RKO (cell line): ENCODE measurements at regions not wholly inside any gene's neighbourhood (a gene's known extent, or its start where the extent isn't known, plus 50 kb on each side); places are given as distances from the start of the nearest gene placed in this dataset.

Experiments used
- DNase-seq: peaks from one replicate; pipeline ENCODE4 v3.0.0-alpha.2; 2016; ENCODE audit warnings: low spot score

DNA sequence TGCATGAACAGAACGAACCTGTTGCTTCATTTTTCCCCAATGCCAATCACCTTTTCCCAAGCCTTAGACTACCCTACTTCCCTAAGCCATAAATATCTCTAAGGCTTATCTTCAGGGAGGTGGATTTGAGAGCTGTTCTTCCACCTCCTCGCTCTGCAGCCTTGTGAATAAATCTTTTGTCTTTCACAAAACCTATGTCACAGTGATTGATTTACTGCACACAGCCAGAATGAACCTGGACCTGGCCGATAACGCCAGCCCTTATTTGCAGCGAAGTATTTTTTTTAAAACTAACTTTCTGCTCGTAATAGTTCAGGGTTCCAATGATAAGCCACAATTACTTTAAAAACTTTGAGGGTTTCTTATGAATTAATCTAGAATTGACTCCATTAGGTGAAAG is 632.6 kb downstream of the PTPRU start:
- no peak for DNase-seq

DNA sequence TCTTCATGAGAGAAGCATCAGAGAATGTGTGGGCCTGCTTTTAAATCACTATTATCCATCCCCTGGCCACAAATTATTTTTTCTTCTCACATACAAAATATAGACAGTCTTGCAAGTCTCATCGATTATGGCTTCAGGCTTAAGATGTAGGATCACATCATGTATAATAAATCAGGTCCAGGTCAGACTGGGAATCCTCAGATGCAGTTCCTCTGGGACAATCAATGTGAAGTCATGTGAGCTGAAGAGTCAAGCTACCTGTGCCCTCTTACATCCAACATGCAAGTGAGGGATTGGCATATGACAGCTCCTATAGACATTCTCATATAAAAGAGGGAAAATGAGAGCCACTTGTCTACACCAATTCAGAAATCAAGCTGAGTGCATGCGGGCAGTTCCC is 631.8 kb downstream of the PTPRU start:
- no peak for DNase-seq

DNA sequence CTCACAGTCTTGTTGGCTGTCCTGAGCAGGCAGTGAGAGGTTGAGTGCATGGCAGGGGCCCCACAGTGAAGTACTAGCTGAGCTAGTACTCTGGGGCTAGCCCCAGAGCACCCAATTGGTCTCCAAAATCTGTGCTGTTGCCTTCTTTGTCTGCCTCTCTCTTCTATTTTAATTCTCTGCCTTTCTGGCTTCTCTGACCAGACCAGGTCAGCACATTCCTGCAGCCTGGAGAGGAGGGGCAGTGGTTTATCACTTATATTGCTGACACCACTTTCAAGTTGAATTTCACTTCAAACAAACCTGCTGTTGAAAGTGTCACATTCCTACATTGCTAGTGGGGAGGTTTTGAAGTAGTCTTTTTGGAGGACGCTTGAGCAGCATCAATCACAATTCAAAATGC is 628.7 kb downstream of the PTPRU start:
- no peak for DNase-seq

DNA sequence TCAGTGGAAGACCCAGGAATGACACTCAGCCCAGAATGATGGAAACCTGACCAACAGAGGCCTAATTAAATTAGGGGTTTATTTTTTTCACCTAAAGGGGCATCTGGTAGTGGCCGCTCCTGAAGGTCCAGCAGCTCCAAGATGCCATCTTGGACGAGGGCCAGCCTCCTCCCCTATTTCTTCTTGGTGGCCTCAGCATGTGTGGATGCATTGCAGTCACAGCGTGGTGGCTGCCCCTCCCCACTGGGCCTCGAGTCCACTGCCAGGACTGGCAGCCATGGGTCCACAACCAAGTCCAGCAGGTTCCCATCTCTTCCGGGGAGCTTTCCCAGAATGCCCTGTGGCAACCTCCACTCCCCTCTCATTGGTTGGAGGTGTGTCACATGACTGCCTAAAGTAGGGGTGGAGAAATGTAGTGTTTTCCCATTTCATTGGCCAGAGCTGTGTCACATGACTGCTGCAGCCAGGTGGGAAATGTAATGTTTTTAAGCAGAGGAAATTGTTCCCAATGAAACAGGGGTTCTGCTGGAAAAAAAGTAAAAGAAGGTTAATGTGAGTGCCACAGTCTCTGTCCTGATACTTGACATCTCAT is 628.2 kb downstream of the PTPRU start:
- no peak for DNase-seq

DNA sequence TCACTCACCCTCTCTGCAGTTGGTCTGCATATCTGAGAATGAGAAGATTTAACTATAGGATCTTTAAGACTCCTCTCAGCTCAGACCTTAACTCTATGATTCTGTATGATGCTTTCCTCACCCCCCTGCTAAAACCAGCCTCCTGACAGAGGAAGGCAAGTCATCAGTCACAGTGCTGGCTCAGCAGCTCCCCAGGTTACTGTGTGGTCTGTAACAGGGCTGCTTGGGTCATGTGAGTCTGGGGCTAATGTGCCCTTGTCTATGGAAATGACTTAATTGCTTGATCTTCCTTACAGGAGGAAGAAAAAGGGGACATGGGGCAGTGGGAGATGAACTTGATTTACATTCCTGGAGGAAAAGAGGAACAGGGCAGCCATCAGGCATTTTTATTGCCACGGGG is 625.6 kb downstream of the PTPRU start:
- no peak for DNase-seq

DNA sequence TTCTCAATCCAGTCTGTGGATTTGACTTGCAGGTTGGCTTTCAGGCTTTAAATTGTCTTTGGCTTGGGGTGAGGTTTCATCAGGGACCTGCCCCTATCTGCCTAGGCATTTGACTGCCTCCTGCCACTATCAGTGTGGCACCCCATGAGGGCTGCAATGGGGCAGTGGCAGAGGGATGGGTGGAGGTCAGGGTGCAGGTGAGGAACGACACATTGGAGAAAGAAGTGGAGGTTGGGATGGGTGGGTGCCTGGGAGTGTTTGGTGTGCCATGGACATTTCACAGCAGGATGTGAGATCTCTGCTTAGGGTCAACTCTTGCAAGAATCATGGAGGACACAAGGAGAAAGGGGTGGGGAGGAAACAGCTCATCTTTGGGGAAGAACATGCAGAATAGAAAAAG is 625.1 kb downstream of the PTPRU start:
- DNase-seq: no peak

DNA sequence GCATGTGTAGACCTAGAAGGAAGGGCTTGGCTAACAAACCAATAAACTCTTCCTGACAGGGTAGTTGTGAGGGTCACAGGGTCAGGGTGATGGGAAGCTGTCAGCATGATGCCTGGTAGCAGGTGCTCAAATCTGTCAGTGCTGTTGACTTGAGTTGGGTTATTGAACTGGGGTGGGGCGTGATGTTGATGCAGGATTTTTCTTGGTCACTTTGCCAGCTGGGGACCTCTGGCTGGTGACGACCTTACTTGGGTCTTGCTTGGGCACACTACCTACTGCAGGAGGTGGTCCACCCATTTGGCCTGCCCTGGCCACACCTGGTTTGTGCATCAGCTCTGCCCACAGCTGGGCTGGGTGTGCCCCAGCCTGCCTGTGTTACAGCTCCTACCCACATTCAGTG is 624.4 kb downstream of the PTPRU start:
- no peak for DNase-seq

DNA sequence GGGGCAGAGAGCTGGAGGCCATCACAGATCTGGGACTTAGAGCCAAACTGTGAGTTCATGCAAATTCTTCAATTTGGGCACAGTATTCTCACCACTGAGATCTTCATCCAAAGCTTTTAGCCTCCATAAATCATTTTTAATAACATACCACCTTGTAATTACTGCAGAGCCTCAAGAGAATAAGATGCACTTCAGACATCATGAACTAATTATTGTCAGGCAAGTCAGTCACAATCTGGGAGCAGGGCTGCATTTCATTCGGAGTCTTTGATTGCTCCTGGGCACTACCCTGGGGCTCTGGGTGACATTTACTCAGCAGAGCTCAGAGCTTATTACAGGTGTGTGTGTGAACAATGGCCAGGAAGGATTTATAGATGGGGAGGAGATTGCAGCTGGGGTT is 623.7 kb downstream of the PTPRU start:
- no peak for DNase-seq

DNA sequence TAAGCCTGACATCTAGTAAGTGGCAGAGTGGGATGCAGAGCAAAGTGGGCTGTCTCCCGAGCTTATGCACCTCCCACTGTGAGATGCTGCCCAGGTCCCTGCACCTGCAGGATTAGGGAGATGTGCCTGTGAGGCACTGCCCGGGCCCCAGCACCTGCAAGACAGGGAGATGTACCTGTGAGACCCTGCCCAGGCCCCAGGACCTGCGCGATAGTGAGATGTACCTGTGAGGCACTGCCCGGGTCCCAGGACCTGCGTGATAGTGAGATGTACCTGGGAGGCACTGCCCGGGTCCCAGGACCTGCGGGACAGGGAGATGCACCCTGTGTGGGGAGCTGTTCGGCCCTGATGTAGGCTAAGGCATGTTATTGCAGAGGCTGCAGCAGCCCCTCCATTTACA is 622.8 kb downstream of the PTPRU start:
- no peak for DNase-seq

DNA sequence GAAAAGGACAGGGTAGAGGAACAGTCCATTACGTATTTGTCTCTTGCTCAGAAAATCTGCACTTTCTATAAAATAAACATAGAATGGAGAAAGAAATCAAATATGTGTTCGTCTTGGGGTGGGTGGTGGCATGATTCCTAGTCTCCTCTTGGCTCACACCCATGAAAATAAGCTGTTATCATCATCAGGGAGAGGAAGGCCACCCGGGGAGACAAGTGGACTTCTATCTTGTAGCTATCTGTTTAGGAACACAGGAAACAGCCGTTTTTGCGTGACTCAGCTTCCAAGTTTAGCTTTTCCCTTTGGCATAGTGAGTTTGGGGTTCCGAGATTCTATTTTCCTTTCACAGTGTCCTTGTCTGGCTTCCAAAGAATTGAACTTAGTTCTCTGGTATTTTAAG is 622.3 kb downstream of the PTPRU start:
- no peak for DNase-seq

DNA sequence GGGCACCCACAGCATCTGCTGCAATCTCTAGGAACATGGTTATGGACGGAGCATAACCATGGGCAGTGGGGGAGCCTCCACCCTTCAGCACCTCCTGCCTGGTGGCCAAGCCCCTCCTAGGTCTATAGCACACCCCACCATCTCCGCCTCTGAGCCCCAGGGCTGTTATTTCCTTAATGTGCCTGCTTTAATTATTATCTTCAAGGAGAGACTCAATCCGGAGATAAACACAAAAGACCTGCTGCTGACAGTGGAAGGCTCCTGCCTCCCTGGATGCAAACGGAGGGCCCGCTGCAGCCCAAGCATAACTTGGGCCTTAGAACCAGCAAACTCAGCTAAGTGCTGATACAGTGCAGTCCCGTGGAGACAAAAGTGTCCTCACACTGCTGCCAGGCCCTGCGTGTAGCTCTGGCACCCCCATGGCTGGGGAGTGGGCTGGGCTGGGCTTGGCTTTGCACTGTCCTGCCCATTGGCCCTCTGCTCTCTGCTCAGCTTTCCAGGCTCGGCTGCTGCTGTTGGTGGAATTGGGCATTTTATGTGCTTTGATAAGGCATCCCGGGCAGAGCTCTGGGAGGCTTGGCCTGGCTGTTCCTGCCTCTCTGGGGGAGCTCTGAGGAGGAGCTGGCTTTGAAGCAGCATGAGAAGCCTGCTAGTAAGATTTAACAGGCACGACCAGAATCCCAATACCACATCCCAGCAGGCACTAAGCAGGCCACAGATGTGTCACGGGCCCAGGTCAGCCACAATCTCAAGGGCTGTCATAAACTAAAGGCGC is 620.2 kb downstream of the PTPRU start:
- DNase-seq: no peak

DNA sequence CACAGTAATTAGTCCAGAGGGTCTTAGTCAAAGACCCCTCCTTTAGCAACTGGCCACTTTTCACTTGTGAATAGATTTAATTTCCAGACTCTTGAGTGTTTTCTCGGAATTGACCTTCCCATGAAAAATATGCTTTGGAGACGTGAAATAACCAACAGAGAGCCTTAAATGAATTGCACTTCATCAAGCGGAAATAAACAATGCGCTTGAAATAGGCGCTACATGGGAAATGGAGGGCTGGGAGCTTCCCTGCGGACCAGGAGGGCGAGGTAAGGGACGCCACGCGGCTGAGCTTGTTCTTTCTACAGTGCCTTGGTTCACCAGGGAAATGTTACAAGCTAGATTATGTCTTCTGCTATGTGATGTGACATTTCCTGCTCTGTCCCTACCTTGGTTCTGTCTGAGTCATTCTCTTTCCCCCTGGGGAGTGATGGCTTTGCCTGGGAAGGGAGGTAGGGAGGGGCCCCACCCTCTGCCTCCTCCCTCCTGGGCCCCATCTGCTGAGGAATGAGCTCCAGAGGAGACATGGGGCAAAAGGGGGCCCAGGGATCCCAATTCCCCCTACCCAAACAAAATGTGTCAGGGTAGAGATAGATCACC is 619.3 kb downstream of the PTPRU start:
- no peak for DNase-seq

DNA sequence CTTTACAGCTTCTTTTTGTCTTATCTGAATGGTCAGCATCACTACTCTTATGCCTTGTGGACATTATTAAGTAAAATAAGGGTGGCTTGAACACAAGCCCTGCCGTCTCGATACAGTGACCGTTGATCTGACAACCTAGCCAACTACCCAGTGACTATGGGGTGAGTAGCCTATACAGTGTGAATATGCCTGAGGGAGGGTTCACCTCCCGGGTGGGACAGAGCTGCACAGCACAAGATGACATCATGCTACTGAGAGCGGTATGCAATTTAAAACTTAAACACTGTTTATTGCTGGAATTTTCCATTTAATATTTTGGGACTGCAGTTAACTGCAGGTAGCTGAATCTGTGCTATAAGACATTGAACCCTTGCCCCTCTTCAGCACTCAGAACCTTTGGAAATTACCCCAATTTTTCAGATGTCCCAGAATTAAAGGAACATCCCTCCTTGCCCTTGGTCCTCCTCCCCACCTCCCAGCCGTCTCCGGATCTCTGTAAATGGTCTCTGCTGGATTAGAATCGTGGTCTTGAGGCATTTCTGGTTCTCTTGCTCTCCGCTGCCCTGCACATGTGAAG is 618.5 kb downstream of the PTPRU start:
- DNase-seq: no peak

DNA sequence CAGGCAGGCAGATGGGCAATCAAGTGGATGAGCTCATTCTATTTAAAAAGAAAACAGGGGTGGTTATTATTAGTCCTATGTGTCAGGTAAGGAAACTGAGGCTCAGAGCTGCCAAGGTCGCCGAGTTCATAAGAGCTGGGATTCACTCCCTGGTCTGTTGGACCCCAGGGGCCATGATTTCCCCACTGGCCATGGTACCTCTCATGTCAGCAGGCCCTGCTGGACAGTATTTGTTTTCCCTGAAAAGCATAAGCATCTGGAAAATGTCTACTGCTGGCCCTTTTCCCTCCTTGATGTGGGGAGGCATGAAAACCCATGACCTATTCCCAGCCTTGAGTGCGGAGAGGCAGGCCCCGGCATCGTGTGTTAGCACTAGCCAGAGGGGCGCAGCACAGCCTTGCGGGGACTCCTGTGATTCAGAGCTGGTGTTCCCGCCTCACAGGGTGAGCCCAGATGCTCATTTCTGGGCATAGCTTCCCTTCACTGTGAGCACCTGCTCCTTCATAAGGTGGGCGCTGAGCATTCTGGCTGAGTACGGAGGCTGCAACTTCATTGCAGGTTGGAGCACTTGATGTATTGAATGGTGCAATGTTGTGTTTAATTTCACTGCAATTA is 617.5 kb downstream of the PTPRU start:
- no peak for DNase-seq

DNA sequence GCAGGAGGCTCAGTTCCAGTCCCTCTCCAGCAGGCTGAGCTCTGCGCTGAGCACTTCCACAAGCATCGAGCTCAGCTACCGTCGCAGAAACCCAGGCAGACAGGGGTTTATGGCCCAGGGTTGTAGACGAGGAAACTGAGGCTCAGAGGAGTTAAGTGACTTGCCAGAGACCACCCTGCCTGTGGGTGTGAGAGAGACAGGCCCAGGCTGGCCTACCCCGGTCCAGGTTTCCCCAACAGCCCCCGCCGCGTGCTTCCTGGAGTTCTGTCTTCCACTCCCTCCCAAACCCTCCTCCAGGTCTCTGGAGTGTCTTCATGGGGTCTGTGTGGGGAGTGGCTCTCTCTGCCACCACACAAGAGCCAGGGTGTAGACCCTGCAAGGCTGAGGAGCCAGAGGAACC is 615.9 kb downstream of the PTPRU start:
- DNase-seq: no peak

DNA sequence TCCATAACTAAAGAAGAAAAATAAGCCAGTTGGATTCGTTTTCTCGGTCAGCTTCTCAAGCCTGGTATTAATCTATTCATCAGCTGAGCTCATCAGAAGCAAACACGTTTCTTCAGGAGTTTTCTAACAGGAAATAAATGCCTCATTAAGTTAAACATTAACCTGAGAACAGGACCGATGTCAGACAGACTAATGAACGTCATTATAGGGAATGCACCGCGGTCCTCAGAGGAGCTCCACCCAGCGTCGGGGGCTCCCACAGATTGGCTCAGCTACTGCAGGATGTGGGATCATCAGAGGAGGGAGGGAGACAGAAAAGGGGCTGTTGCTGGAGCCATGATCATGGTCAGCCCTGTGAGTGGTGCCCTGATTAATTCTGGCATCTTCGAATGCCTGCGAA is 615.4 kb downstream of the PTPRU start:
- no peak for DNase-seq

DNA sequence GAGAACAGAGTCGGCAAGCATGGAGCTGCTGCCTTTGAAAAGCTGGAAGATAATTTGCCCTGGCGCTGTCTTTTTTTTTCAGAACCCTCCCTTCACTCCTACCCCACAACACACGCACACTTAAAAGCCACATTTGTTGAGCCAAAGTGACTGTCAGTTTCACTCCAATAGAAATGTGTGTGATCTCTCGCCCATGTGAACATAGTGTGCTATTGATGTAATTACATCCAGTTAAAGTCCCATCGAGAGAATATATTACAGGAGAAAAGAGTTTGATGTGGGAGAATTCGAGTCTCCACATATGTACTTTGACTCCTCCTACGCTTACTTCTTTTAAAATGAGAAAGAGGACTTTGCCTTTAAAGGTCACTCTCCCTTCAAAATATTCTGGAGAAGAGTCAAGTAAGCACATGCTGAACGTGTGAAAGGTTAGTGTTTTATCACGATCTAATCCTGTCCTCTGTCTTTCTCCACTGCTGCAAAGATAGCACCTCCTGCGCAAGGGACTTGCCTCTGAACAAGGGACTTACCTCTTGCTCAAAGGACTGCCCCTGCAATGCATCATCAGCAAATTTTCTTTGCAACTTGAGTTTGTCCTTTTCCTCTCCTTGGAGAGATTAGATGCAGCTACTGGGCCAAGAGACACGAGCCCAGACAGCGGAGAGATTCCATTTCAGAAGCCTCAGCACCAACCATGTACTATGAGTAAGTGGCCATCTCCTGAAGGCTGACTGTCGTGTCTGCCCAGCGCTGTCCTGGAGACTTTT is 613.9 kb downstream of the PTPRU start:
- no peak for DNase-seq

DNA sequence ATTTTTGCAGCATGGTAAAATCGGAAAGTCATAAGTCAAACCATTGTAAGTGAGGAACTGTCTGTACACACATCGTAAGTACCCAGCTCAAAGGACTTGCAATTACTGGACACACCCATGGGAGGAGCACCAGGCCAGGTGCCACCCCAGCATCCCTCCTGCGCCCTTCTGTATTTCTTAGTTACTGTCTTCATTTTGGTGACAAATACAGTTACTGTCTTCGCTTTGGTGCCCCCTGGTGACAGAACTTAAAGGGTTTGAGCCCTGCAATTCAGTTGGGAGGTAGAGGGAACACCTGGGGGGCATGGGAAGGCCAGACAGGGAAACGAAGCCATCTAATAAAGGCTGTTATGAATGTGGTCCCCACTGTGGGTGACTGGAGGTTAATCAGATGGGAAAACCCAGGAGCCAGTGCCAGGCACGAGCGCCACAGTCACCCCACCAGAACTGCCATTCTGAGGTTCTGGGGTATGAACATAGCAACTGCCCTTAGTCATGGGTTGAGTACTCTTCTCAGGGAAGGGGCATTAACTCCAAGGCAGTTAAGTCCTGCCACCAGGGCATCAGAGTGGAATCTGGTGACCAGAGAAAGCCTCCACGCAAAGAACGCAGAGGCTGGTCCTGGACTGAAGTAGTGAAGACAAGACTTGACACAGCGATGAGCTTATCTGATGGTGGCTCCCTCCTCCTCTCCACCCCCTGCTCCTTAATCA is 612.9 kb downstream of the PTPRU start:
- DNase-seq: peak; percentile 52

DNA sequence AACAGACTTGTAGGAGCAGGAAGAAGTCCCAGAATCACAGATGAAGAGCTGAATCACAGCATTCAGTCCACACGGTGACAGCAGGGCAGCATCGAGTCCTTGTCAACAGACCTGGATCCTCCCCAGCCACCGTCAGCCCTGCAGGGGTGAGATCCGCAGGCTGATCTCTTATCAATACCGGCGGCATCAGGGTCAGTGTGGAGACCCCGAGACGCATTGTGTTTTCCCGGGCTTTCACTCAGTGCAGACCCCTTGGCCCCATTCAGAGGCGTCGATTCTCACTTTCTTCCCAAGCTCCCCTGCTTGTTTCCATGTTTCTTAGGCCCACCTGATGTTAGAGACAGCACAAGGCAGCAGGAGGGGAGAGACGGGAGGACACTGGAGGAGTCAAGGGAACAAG is 609.6 kb downstream of the PTPRU start:
- DNase-seq: no peak

DNA sequence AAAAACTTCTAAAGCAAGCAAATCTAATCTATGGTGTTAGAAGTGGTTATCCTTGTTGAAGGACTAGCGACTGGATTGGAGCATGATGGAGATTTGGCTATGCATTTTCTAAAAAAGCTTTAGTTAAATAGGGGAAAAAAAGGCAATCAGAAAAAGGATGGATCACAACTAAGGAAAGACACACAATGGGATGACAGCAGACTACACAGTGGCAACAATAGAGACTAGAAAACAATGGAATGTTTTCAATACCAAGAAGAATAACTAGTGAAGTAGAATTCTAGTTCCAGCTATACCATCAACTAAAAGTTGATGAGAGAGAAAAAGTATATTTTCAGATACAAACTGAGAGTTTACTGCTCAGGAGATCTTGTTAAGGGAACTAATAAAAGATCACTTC is 605.8 kb downstream of the PTPRU start:
- DNase-seq: no peak

DNA sequence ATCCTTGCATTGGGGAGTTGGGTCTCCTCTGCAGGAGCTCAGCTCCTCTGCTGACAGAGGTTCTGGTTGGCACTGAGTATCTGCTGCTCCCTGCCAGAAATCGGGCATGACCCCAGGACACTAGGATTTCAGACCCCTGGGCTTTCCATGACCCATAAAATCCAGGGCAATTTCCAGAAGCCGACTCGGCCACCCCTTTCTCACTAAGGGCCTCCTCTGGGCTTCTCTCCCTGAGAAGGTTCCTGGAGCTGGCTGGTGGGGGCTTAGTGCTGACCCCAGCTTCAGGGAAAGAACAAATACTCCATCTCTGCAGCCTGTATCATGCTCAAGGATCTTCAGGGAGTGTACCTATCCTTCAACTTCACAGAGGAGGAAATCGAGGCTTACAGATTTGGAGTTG is 603.4 kb downstream of the PTPRU start:
- DNase-seq: no peak
